GM18507 (cell line): ENCODE measurements at regions not wholly inside any gene's neighbourhood (a gene's known extent, or its start where the extent isn't known, plus 50 kb on each side); places are given as distances from the start of the nearest gene placed in this dataset.

ENCODE experiments used
- DNase-seq: peaks from one replicate; pipeline ENCODE4 v3.0.0; 2011; ENCODE audit warnings: low read depth; ENCODE audit not compliant: insufficient read length; ENCODE audit errors: extremely low spot score
- FAIRE-seq: peaks from 2 replicates; lab custom pipeline; 2011; peaks lifted over from hg19 to GRCh38; lab: Jason Lieb, UNC

GRCh38 chr4:62191451-62192240, 991.5 kb downstream of the ADGRL3 start:
- DNase-seq (no peak), FAIRE-seq (no peak)

GRCh38 chr4:62170235-62170634, 970.1 kb downstream of the ADGRL3 start:
- no peak for FAIRE-seq

GRCh38 chr4:62168681-62169080, 968.6 kb downstream of the ADGRL3 start:
- no peak for FAIRE-seq
- DNase-seq, result no peak

More at GRCh38 chr4:62170235-62170634, 970.1 kb downstream of the ADGRL3 start:
- no peak for DNase-seq

- no peak for FAIRE-seq
- DNase-seq, result no peak
These were observed 962.5 kb downstream of the ADGRL3 start for GRCh38 chr4:62162606-62163005.

GRCh38 chr4:62161446-62161845, 961.3 kb downstream of the ADGRL3 start:
- no peak for DNase-seq
- no peak for FAIRE-seq

GRCh38 chr4:62159876-62160275, 959.8 kb downstream of the ADGRL3 start:
- FAIRE-seq, result no peak
- DNase-seq, result no peak

- no peak for DNase-seq
- no peak for FAIRE-seq
These were observed 959.2 kb downstream of the ADGRL3 start for GRCh38 chr4:62159306-62159705.

- FAIRE-seq (no peak), DNase-seq (no peak)
These were observed 956.1 kb downstream of the ADGRL3 start for GRCh38 chr4:62156205-62156604.

GRCh38 chr4:62145276-62145675, 945.1 kb downstream of the ADGRL3 start:
- no peak for DNase-seq
- no peak for FAIRE-seq

GRCh38 chr4:62144431-62144830, 944.3 kb downstream of the ADGRL3 start:
- FAIRE-seq (no peak), DNase-seq (no peak)

- FAIRE-seq, result no peak
- DNase-seq, result no peak
These were observed 935.5 kb downstream of the ADGRL3 start for GRCh38 chr4:62135565-62136156.

GRCh38 chr4:62133977-62134376, 933.9 kb downstream of the ADGRL3 start:
- FAIRE-seq (no peak), DNase-seq (no peak)

GRCh38 chr4:62133101-62133897, 933.2 kb downstream of the ADGRL3 start:
- DNase-seq (no peak), FAIRE-seq (no peak)

GRCh38 chr4:62131049-62131448, 930.9 kb downstream of the ADGRL3 start:
- no peak for DNase-seq
- no peak for FAIRE-seq

GRCh38 chr4:62130637-62131036, 930.5 kb downstream of the ADGRL3 start:
- no peak for DNase-seq
- no peak for FAIRE-seq

- FAIRE-seq, result no peak
- DNase-seq, result no peak
These were observed 930.1 kb downstream of the ADGRL3 start for GRCh38 chr4:62130230-62130629.
